ENCODE measurements at regions not wholly inside any gene's neighbourhood (a gene's known extent, or its start where the extent isn't known, plus 50 kb on each side); places are given as distances from the start of the nearest gene placed in this dataset.

GRCh38 chr18:78582898-78583738 is 396.5 kb upstream of the SALL3 start:
- no peak overlapping the region for H3K4me3 ChIP-seq (ENCODE audit: low read depth, low read length)
- peaks cover 1% of the 10 kb centered on the region; the same call in 1 of the 2 replicates for H3K9me3 ChIP-seq (ENCODE audit: control insufficient read depth, insufficient read depth, low read length)
- 0 out of 2 replicates have a peak, but pooled peaks cover 4% of the 10 kb centered on the region for H3K4me1 ChIP-seq (ENCODE audit: control insufficient read depth, insufficient read depth, low read length)
- H3K27ac ChIP-seq (ENCODE audit: low read depth, low read length): no peak overlapping the region
- no peak overlapping the region for H3K9ac ChIP-seq (ENCODE audit: low read depth, low read length)
- no peaks in the 10 kb centered on the region for H3K36me3 ChIP-seq (ENCODE audit: control insufficient read depth, insufficient read depth, low read length)
- H3K27me3 ChIP-seq (ENCODE audit: control insufficient read depth, insufficient read depth, low read length): no peaks in the 10 kb centered on the region

- H3K4me1 ChIP-seq (ENCODE audit: control insufficient read depth, insufficient read depth, low read length): peaks cover 11% of the 10 kb centered on the region
- no peak overlapping the region for H3K27ac ChIP-seq (ENCODE audit: low read depth, low read length)
Observed at GRCh38 chr18:78583739-78584458, 395.7 kb upstream of the SALL3 start.

GRCh38 chr18:78584459-78585022 is 395.1 kb upstream of the SALL3 start:
- Histone ChIP-seq H3K27me3 (ENCODE audit: control insufficient read depth, insufficient read depth, low read length) (no peaks in the 10 kb centered on the region), H3K36me3 (ENCODE audit: control insufficient read depth, insufficient read depth, low read length) (no peaks in the 10 kb centered on the region), H3K4me1 (ENCODE audit: control insufficient read depth, insufficient read depth, low read length) (peaks cover 17% of the 10 kb centered on the region), H3K27ac (ENCODE audit: low read depth, low read length) (no peak overlapping the region), H3K4me3 (ENCODE audit: low read depth, low read length) (no peak overlapping the region), H3K9ac (ENCODE audit: low read depth, low read length) (no peak overlapping the region), H3K9me3 (ENCODE audit: control insufficient read depth, insufficient read depth, low read length) (no peaks in the 10 kb centered on the region)

More at GRCh38 chr18:78583739-78584458, 395.7 kb upstream of the SALL3 start:
- Histone ChIP-seq H3K9me3 (ENCODE audit: control insufficient read depth, insufficient read depth, low read length) (no peaks in the 10 kb centered on the region; the same call in 1 of the 2 replicates), H3K27me3 (ENCODE audit: control insufficient read depth, insufficient read depth, low read length) (no peaks in the 10 kb centered on the region), H3K4me3 (ENCODE audit: low read depth, low read length) (no peak overlapping the region), H3K9ac (ENCODE audit: low read depth, low read length) (no peak overlapping the region), H3K36me3 (ENCODE audit: control insufficient read depth, insufficient read depth, low read length) (no peaks in the 10 kb centered on the region)

- peaks cover 23% of the 10 kb centered on the region for H3K4me1 ChIP-seq (ENCODE audit: control insufficient read depth, insufficient read depth, low read length)
- H3K9me3 ChIP-seq (ENCODE audit: control insufficient read depth, insufficient read depth, low read length): no peaks in the 10 kb centered on the region
- no peak overlapping the region for H3K9ac ChIP-seq (ENCODE audit: low read depth, low read length)
- no peaks in the 10 kb centered on the region for H3K27me3 ChIP-seq (ENCODE audit: control insufficient read depth, insufficient read depth, low read length)
- no peak overlapping the region for H3K4me3 ChIP-seq (ENCODE audit: low read depth, low read length)
- no peaks in the 10 kb centered on the region for H3K36me3 ChIP-seq (ENCODE audit: control insufficient read depth, insufficient read depth, low read length)
- H3K27ac ChIP-seq (ENCODE audit: low read depth, low read length): no peak overlapping the region
Observed at GRCh38 chr18:78586586-78586985, 393.0 kb upstream of the SALL3 start.

GRCh38 chr18:78587096-78587495 is 392.5 kb upstream of the SALL3 start:
- no peaks in the 10 kb centered on the region for H3K9me3 ChIP-seq (ENCODE audit: control insufficient read depth, insufficient read depth, low read length)
- no peaks in the 10 kb centered on the region for H3K36me3 ChIP-seq (ENCODE audit: control insufficient read depth, insufficient read depth, low read length)
- H3K27me3 ChIP-seq (ENCODE audit: control insufficient read depth, insufficient read depth, low read length): no peaks in the 10 kb centered on the region
- H3K4me3 ChIP-seq (ENCODE audit: low read depth, low read length): no peak overlapping the region
- no peak overlapping the region for H3K27ac ChIP-seq (ENCODE audit: low read depth, low read length)
- H3K9ac ChIP-seq (ENCODE audit: low read depth, low read length): no peak overlapping the region
- peaks cover 23% of the 10 kb centered on the region for H3K4me1 ChIP-seq (ENCODE audit: control insufficient read depth, insufficient read depth, low read length)

GRCh38 chr18:78587626-78588600 is 391.7 kb upstream of the SALL3 start:
- Histone ChIP-seq H3K27me3 (ENCODE audit: control insufficient read depth, insufficient read depth, low read length) (no peaks in the 10 kb centered on the region), H3K36me3 (ENCODE audit: control insufficient read depth, insufficient read depth, low read length) (no peaks in the 10 kb centered on the region)

GRCh38 chr18:78589916-78590437 is 389.6 kb upstream of the SALL3 start:
- Histone ChIP-seq H3K4me3 (ENCODE audit: low read depth, low read length) (no peak overlapping the region), H3K27ac (ENCODE audit: low read depth, low read length) (no peak overlapping the region), H3K4me1 (ENCODE audit: control insufficient read depth, insufficient read depth, low read length) (peaks cover 23% of the 10 kb centered on the region), H3K27me3 (ENCODE audit: control insufficient read depth, insufficient read depth, low read length) (no peaks in the 10 kb centered on the region), H3K9me3 (ENCODE audit: control insufficient read depth, insufficient read depth, low read length) (0 out of 2 replicates have a peak, but pooled peaks cover 3% of the 10 kb centered on the region), H3K9ac (ENCODE audit: low read depth, low read length) (no peak overlapping the region), H3K36me3 (ENCODE audit: control insufficient read depth, insufficient read depth, low read length) (no peaks in the 10 kb centered on the region)

More at GRCh38 chr18:78587626-78588600, 391.7 kb upstream of the SALL3 start:
- Histone ChIP-seq H3K27ac (ENCODE audit: low read depth, low read length) (no peak overlapping the region), H3K9ac (ENCODE audit: low read depth, low read length) (no peak overlapping the region), H3K4me3 (ENCODE audit: low read depth, low read length) (no peak overlapping the region), H3K9me3 (ENCODE audit: control insufficient read depth, insufficient read depth, low read length) (no peaks in the 10 kb centered on the region), H3K4me1 (ENCODE audit: control insufficient read depth, insufficient read depth, low read length) (peaks cover 23% of the 10 kb centered on the region)

GRCh38 chr18:78595453-78595852 is 384.2 kb upstream of the SALL3 start:
- no peak overlapping the region for H3K4me3 ChIP-seq (ENCODE audit: low read depth, low read length)
- no peaks in the 10 kb centered on the region for H3K36me3 ChIP-seq (ENCODE audit: control insufficient read depth, insufficient read depth, low read length)
- H3K9me3 ChIP-seq (ENCODE audit: control insufficient read depth, insufficient read depth, low read length): 0 out of 2 replicates have a peak, but pooled peaks cover 3% of the 10 kb centered on the region
- H3K4me1 ChIP-seq (ENCODE audit: control insufficient read depth, insufficient read depth, low read length): peaks cover 15% of the 10 kb centered on the region
- H3K27ac ChIP-seq (ENCODE audit: low read depth, low read length): no peak overlapping the region
- H3K27me3 ChIP-seq (ENCODE audit: control insufficient read depth, insufficient read depth, low read length): no peaks in the 10 kb centered on the region
- H3K9ac ChIP-seq (ENCODE audit: low read depth, low read length): no peak overlapping the region

GRCh38 chr18:78595924-78596573 is 383.6 kb upstream of the SALL3 start:
- Histone ChIP-seq H3K9ac (ENCODE audit: low read depth, low read length) (no peak overlapping the region), H3K27me3 (ENCODE audit: control insufficient read depth, insufficient read depth, low read length) (no peaks in the 10 kb centered on the region), H3K36me3 (ENCODE audit: control insufficient read depth, insufficient read depth, low read length) (no peaks in the 10 kb centered on the region), H3K4me3 (ENCODE audit: low read depth, low read length) (no peak overlapping the region), H3K27ac (ENCODE audit: low read depth, low read length) (peak overlapping the region; percentile 83), H3K9me3 (ENCODE audit: control insufficient read depth, insufficient read depth, low read length) (0 out of 2 replicates have a peak, but pooled peaks cover 3% of the 10 kb centered on the region), H3K4me1 (ENCODE audit: control insufficient read depth, insufficient read depth, low read length) (peaks cover 15% of the 10 kb centered on the region)

Measured in HUES48 (cell line).